ENCODE measurements at regions not wholly inside any gene's neighbourhood (a gene's known extent, or its start where the extent isn't known, plus 50 kb on each side); places are given as distances from the start of the nearest gene placed in this dataset.

DNA sequence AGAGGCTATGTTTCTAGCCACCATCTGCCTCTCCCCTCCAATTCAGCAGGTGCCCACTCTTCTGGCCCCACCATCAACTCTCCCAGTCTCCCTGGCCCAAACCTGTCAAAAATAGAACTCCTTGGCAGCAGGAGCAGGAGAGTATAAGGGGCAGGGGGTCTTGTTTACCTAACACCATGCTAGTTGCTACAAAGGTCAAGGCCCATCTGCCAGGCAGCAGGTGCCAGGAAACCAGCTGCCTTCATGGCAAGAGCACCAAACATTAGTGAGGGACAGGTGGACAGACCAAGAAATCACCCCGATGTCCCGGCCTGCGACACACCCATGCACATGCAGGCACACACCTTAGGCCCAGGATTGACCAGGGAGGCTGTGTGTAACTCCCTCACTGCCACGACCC lies 387.9 kb downstream of the BUD13 start:
- no peak for DNase-seq (ENCODE audit: extremely low spot score, unreplicated experiment)
- Mint-ChIP-seq H3K27ac (ENCODE audit: unreplicated experiment) (no peak overlapping the region), H3K36me3 (ENCODE audit: unreplicated experiment) (no peaks in the 10 kb centered on the region), H3K27me3 (ENCODE audit: unreplicated experiment) (no peaks in the 10 kb centered on the region), H3K4me3 (ENCODE audit: unreplicated experiment) (no peak overlapping the region), H3K9me3 (ENCODE audit: unreplicated experiment) (no peaks in the 10 kb centered on the region), H3K4me1 (ENCODE audit: unreplicated experiment) (no peaks in the 10 kb centered on the region)
- TF ChIP-seq, protein P1, sequence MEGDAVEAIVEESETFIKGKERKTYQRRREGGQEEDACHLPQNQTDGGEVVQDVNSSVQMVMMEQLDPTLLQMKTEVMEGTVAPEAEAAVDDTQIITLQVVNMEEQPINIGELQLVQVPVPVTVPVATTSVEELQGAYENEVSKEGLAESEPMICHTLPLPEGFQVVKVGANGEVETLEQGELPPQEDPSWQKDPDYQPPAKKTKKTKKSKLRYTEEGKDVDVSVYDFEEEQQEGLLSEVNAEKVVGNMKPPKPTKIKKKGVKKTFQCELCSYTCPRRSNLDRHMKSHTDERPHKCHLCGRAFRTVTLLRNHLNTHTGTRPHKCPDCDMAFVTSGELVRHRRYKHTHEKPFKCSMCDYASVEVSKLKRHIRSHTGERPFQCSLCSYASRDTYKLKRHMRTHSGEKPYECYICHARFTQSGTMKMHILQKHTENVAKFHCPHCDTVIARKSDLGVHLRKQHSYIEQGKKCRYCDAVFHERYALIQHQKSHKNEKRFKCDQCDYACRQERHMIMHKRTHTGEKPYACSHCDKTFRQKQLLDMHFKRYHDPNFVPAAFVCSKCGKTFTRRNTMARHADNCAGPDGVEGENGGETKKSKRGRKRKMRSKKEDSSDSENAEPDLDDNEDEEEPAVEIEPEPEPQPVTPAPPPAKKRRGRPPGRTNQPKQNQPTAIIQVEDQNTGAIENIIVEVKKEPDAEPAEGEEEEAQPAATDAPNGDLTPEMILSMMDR (IDR thresholded peaks at IDR 0.05): no peak

DNA sequence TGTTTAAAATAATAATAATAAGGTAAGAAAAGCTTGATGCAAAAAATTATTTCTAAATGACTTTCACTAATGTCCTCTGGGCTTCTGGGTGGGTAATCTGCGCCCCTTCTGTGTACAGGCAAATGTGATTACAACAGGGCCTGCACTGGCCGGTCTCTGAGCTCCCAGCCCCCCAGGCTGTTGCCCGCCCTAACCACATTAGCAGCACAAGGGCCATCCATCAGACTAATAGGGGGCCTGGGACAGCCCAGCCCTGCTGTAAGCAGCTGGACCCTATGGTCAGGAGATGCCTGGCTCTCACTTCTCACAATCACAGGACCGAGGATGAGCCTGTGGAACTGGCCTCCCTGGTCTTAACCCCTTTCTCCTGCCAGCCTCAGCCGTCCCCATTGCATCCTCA lies 388.4 kb downstream of the BUD13 start:
- no peak overlapping the region for H3K27ac Mint-ChIP-seq (ENCODE audit: unreplicated experiment)
- no peaks in the 10 kb centered on the region for H3K27me3 Mint-ChIP-seq (ENCODE audit: unreplicated experiment)
- TF ChIP-seq, protein P1 (IDR thresholded peaks at IDR 0.05): no peak
- H3K4me1 Mint-ChIP-seq (ENCODE audit: unreplicated experiment): no peaks in the 10 kb centered on the region
- H3K9me3 Mint-ChIP-seq (ENCODE audit: unreplicated experiment): peaks cover under 1% of the 10 kb centered on the region
- no peaks in the 10 kb centered on the region for H3K36me3 Mint-ChIP-seq (ENCODE audit: unreplicated experiment)
- H3K4me3 Mint-ChIP-seq (ENCODE audit: unreplicated experiment): no peak overlapping the region
- DNase-seq (ENCODE audit: extremely low spot score, unreplicated experiment): no peak

GRCh38 chr11:116379185-116379828 lies 393.5 kb downstream of the BUD13 start:
- Mint-ChIP-seq H3K36me3 (ENCODE audit: unreplicated experiment) (no peaks in the 10 kb centered on the region), H3K9me3 (ENCODE audit: unreplicated experiment) (peaks cover 12% of the 10 kb centered on the region), H3K4me3 (ENCODE audit: unreplicated experiment) (no peak overlapping the region), H3K27me3 (ENCODE audit: unreplicated experiment) (no peaks in the 10 kb centered on the region), H3K27ac (ENCODE audit: unreplicated experiment) (no peak overlapping the region), H3K4me1 (ENCODE audit: unreplicated experiment) (no peaks in the 10 kb centered on the region)
- TF ChIP-seq, protein P1 (IDR thresholded peaks at IDR 0.05): no peak
- DNase-seq (ENCODE audit: extremely low spot score, unreplicated experiment): no peak

DNA sequence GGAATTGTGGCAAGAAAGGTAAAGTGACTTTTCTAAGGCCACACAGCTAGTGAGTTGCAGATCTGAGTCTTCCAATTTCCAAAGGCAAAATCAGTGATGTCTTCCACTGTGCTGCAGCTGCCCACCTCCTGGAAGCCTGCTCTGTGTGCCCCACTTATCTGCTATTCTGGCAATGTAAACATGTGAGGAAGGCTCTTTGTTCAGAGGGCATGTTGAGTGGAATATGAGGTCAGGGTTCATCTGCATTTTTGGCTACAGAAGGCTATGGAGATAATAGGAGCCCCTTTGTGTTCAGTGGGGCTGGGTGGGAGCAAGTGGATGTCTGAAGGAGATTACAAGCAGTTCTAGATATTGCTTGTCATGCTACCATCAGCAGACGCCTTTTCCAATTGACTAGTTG lies 396.2 kb downstream of the BUD13 start:
- Mint-ChIP-seq H3K36me3 (ENCODE audit: unreplicated experiment) (no peaks in the 10 kb centered on the region), H3K27ac (ENCODE audit: unreplicated experiment) (no peak overlapping the region), H3K9me3 (ENCODE audit: unreplicated experiment) (peaks cover 12% of the 10 kb centered on the region), H3K4me1 (ENCODE audit: unreplicated experiment) (no peaks in the 10 kb centered on the region), H3K4me3 (ENCODE audit: unreplicated experiment) (no peak overlapping the region), H3K27me3 (ENCODE audit: unreplicated experiment) (no peaks in the 10 kb centered on the region)
- TF ChIP-seq, protein P1 (IDR thresholded peaks at IDR 0.05): no peak
- DNase-seq (ENCODE audit: extremely low spot score, unreplicated experiment): no peak

- Mint-ChIP-seq H3K36me3 (ENCODE audit: unreplicated experiment) (no peaks in the 10 kb centered on the region), H3K4me3 (ENCODE audit: unreplicated experiment) (no peak overlapping the region)
Measured at GRCh38 chr11:116376054-116376453, 396.7 kb downstream of the BUD13 start.

More at GRCh38 chr11:116376054-116376453, 396.7 kb downstream of the BUD13 start:
- Mint-ChIP-seq H3K9me3 (ENCODE audit: unreplicated experiment) (peaks cover 12% of the 10 kb centered on the region), H3K4me1 (ENCODE audit: unreplicated experiment) (no peaks in the 10 kb centered on the region), H3K27ac (ENCODE audit: unreplicated experiment) (no peak overlapping the region), H3K27me3 (ENCODE audit: unreplicated experiment) (no peaks in the 10 kb centered on the region)
- no peak for DNase-seq (ENCODE audit: extremely low spot score, unreplicated experiment)
- TF ChIP-seq, protein P1 (IDR thresholded peaks at IDR 0.05): no peak
